Skeletal muscle satellite cell (primary cell): ENCODE measurements at regions not wholly inside any gene's neighbourhood (a gene's known extent, or its start where the extent isn't known, plus 50 kb on each side); places are given as distances from the start of the nearest gene placed in this dataset.

Source experiments
- H3K27me3 ChIP-seq: 2 replicates; pipeline ENCODE4 v1.7.0; 2013; ENCODE audit warnings: low read length; ENCODE audit not compliant: control insufficient read depth, insufficient read depth
- H3K36me3 ChIP-seq: 2 replicates; pipeline ENCODE4 v1.7.0; 2013; ENCODE audit warnings: mild to moderate bottlenecking, control low read depth, low read length; ENCODE audit not compliant: insufficient read depth
- H3K4me1 ChIP-seq: 2 replicates; pipeline ENCODE4 v1.7.0; 2013; ENCODE audit warnings: low read length; ENCODE audit not compliant: control insufficient read depth, insufficient read depth
- H3K4me2 ChIP-seq: 2 replicates; pipeline ENCODE4 v1.7.0; 2013; ENCODE audit warnings: mild to moderate bottlenecking, low read length
- H3K4me3 ChIP-seq: 2 replicates; pipeline ENCODE4 v1.7.0; 2013; ENCODE audit warnings: low read length
- H3K9ac ChIP-seq: 2 replicates; pipeline ENCODE4 v1.7.0; 2013; ENCODE audit warnings: mild to moderate bottlenecking, low read depth, low read length, moderate library complexity
- H3K9me3 ChIP-seq: replicated peaks from 2 replicates; pipeline ENCODE4 v1.7.0; 2013; ENCODE audit warnings: mild to moderate bottlenecking, control low read depth, low read length

DNA sequence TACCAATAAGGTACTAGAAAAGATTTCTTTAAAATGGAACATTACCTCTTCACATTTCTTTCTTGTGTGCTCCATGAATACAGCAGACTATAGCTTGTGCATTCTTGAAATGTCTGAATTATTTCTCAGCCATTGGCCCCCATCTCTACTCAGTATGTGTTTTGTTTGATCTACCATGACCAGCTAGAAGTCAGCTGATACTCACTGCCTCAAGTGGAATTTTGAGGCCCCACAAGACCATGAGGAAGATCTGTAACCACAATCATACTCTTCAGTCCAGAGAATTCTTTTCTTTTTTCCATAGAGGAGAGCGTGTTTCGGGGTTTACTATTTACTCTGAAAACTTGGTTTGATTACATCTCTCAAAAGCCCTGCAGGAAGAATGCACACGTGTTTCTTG lies 319.1 kb downstream of the TOX3 start:
- H3K9me3 ChIP-seq: no peaks in the 10 kb centered on the region
- H3K9ac ChIP-seq: no peak overlapping the region
- no peak overlapping the region for H3K4me2 ChIP-seq
- H3K27me3 ChIP-seq: no peaks in the 10 kb centered on the region
- no peak overlapping the region for H3K4me3 ChIP-seq
- no peaks in the 10 kb centered on the region for H3K4me1 ChIP-seq
- no peaks in the 10 kb centered on the region for H3K36me3 ChIP-seq

- no peaks in the 10 kb centered on the region for H3K27me3 ChIP-seq
- no peaks in the 10 kb centered on the region for H3K9me3 ChIP-seq
- no peaks in the 10 kb centered on the region for H3K4me1 ChIP-seq
These were observed 334.1 kb downstream of the TOX3 start for GRCh38 chr16:52212841-52213240.

GRCh38 chr16:52209227-52209626 lies 337.7 kb downstream of the TOX3 start:
- no peaks in the 10 kb centered on the region for H3K4me1 ChIP-seq
- H3K4me2 ChIP-seq: no peak overlapping the region
- no peaks in the 10 kb centered on the region for H3K36me3 ChIP-seq
- no peaks in the 10 kb centered on the region for H3K9me3 ChIP-seq
- H3K27me3 ChIP-seq: no peaks in the 10 kb centered on the region
- H3K9ac ChIP-seq: no peak overlapping the region
- H3K4me3 ChIP-seq: no peak overlapping the region

More at GRCh38 chr16:52212841-52213240, 334.1 kb downstream of the TOX3 start:
- Histone ChIP-seq H3K9ac (no peak overlapping the region), H3K36me3 (no peaks in the 10 kb centered on the region), H3K4me3 (no peak overlapping the region), H3K4me2 (no peak overlapping the region)

DNA sequence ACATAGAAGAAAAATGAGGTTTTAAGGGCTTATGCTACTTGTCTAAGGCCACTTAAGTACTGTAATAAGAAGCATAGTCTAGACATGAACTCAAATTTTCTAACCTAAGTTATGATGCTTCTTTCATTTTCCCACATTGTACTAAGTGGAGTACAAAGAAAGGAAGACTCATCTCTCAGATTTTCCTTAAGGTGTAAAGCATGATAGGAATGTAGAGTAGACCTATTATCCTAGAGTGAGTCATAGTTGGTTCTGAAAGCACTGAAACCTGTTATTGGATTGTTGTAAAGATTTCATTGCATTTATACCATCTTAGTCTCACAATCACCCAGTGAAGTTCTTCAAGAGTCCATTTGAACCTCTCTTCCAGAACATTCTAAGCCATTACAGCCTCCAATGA lies 343.8 kb downstream of the TOX3 start:
- H3K4me3 ChIP-seq: no peak overlapping the region

GRCh38 chr16:52193441-52193840 lies 353.5 kb downstream of the TOX3 start:
- no peak overlapping the region for H3K4me2 ChIP-seq
- H3K9me3 ChIP-seq: no peaks in the 10 kb centered on the region
- H3K4me3 ChIP-seq: no peak overlapping the region
- no peak overlapping the region for H3K9ac ChIP-seq
- H3K4me1 ChIP-seq: no peaks in the 10 kb centered on the region
- no peaks in the 10 kb centered on the region for H3K36me3 ChIP-seq
- H3K27me3 ChIP-seq: no peaks in the 10 kb centered on the region

More for the DNA sequence above, 343.8 kb downstream of the TOX3 start:
- Histone ChIP-seq H3K9me3 (peaks cover 5% of the 10 kb centered on the region), H3K4me1 (no peaks in the 10 kb centered on the region), H3K27me3 (no peaks in the 10 kb centered on the region), H3K9ac (no peak overlapping the region), H3K36me3 (no peaks in the 10 kb centered on the region), H3K4me2 (no peak overlapping the region)

GRCh38 chr16:52191531-52192134 lies 355.3 kb downstream of the TOX3 start:
- H3K36me3 ChIP-seq: no peaks in the 10 kb centered on the region
- no peak overlapping the region for H3K9ac ChIP-seq
- no peaks in the 10 kb centered on the region for H3K4me1 ChIP-seq

DNA sequence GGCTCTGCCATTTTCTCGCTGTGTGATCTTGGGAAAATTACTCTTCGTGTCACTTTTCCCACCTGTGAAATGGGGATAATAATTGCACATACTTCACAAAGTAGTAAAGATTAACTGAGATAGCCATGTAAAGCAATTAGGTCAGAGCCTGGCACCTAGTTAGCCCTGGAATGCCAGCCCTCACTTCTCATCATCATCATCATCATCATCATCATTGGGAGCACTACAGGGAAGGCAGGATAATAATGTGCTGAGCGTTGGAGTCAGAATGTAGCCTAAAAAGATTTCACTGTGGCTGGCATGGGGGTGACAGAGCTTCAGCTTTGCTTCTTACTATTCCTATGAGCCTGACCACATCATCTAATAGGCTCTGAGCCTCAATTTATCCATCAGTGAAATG lies 362.6 kb downstream of the TOX3 start:
- H3K36me3 ChIP-seq: no peaks in the 10 kb centered on the region
- H3K9me3 ChIP-seq: peaks cover 3% of the 10 kb centered on the region
- no peaks in the 10 kb centered on the region for H3K27me3 ChIP-seq
- H3K9ac ChIP-seq: no peak overlapping the region
- no peak overlapping the region for H3K4me2 ChIP-seq
- no peaks in the 10 kb centered on the region for H3K4me1 ChIP-seq
- H3K4me3 ChIP-seq: no peak overlapping the region

More at GRCh38 chr16:52191531-52192134, 355.3 kb downstream of the TOX3 start:
- Histone ChIP-seq H3K4me3 (no peak overlapping the region), H3K9me3 (no peaks in the 10 kb centered on the region), H3K27me3 (no peaks in the 10 kb centered on the region), H3K4me2 (no peak overlapping the region)

DNA sequence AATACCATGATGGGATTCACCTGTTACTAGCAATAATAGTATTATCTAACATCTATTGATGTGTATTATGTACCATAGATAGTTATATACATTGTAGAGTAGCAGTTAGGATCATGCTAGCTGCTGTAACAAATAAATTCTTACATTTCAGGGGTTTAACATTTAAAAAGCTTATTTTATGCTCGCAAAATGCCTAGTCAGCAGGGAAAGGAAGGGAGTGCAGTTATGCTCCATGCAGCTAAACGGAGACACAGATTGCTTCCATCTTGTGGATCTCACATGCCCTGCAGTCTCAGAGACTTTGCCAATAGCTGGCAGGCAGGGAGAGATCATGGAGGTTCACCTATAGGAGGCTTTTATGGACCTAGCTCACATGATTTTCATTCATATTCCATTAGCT lies 364.1 kb downstream of the TOX3 start:
- Histone ChIP-seq H3K9ac (no peak overlapping the region), H3K4me3 (no peak overlapping the region), H3K4me1 (no peaks in the 10 kb centered on the region), H3K36me3 (no peaks in the 10 kb centered on the region), H3K9me3 (peaks cover 3% of the 10 kb centered on the region), H3K4me2 (no peak overlapping the region), H3K27me3 (no peaks in the 10 kb centered on the region)

DNA sequence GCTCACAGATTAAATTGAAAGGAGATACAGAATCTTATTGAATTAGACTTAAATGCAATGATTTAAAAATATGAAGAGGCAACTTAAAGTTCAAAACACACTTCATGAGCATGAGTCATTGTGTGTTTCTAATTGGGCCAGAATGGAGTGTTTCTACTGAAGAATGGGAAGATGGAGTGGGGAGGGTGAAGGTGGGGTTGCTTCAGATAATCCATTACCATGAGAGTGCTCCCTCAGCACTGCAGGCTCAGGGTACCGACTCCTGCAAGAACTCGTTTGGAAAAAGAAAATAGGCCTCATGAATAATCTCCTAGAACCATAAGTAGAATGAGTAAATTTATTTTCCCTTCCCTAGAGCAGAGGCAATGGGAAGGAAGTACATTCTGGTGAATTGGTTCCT lies 372.8 kb downstream of the TOX3 start:
- peaks cover 6% of the 10 kb centered on the region for H3K9me3 ChIP-seq

DNA sequence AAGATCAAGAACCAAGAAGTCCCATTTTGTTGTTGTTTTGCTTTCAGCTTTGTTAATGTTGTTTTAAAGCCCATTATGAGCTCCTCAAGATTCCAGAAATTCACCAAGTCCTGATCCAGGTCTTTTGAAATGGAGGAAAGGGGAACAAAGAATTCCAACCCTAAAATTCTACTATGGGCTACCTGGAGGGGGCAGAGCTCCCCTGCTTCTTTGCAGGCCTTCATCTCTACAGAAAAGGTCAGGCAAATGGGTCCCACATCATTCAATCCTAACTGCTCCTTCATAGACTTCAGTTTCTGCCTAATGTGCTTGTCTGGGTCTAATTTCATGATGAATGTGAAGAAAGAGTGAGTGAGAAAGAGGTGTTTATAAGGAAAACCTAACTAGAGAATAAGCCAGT lies 375.5 kb downstream of the TOX3 start:
- H3K27me3 ChIP-seq: no peaks in the 10 kb centered on the region

More for the DNA sequence above, 372.8 kb downstream of the TOX3 start:
- H3K4me1 ChIP-seq: no peaks in the 10 kb centered on the region
- no peak overlapping the region for H3K4me3 ChIP-seq
- H3K4me2 ChIP-seq: no peak overlapping the region
- H3K27me3 ChIP-seq: no peaks in the 10 kb centered on the region
- H3K9ac ChIP-seq: no peak overlapping the region
- no peaks in the 10 kb centered on the region for H3K36me3 ChIP-seq

DNA sequence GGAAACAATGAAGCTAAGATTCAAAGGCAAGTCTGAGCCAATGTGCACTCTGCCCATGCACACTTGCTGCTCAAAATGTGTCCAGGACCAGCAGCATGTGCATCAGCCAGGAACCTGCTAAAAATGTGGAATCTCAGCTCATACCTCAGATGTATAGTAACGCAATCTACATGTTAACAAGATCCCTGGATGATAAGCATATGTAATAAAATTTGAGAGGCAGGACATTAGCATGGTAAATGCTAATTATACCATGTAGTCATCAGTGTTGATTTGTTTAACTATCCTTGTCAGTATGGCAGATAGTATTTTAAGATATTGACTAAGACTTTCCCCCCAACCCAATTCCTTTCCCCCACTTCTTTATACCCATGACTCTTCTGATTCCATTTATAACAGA lies 379.6 kb downstream of the TOX3 start:
- H3K4me3 ChIP-seq: no peak overlapping the region
- no peaks in the 10 kb centered on the region for H3K36me3 ChIP-seq
- no peak overlapping the region for H3K9ac ChIP-seq
- H3K4me1 ChIP-seq: no peaks in the 10 kb centered on the region
- H3K4me2 ChIP-seq: no peak overlapping the region
- no peaks in the 10 kb centered on the region for H3K27me3 ChIP-seq
- H3K9me3 ChIP-seq: peaks cover 3% of the 10 kb centered on the region

More for the DNA sequence above, 375.5 kb downstream of the TOX3 start:
- Histone ChIP-seq H3K4me3 (no peak overlapping the region), H3K4me2 (no peak overlapping the region), H3K9ac (no peak overlapping the region), H3K4me1 (no peaks in the 10 kb centered on the region), H3K36me3 (no peaks in the 10 kb centered on the region), H3K9me3 (peaks cover 6% of the 10 kb centered on the region)

GRCh38 chr16:52165961-52166360 lies 381.0 kb downstream of the TOX3 start:
- Histone ChIP-seq H3K27me3 (no peaks in the 10 kb centered on the region), H3K4me2 (no peak overlapping the region), H3K4me3 (no peak overlapping the region), H3K9ac (no peak overlapping the region), H3K4me1 (no peaks in the 10 kb centered on the region), H3K9me3 (peaks cover 3% of the 10 kb centered on the region), H3K36me3 (no peaks in the 10 kb centered on the region)
